Endothelial cell of umbilical vein (primary cell): ENCODE measurements at regions not wholly inside any gene's neighbourhood (a gene's known extent, or its start where the extent isn't known, plus 50 kb on each side); places are given as distances from the start of the nearest gene placed in this dataset.

Source experiments
- FOS ChIP-seq: IDR thresholded peaks from 2 replicates; pipeline ENCODE4 v1.6.1; 2011; ENCODE audit warnings: mild to moderate bottlenecking, low read length, moderate library complexity, borderline replicate concordance; ENCODE audit not compliant: insufficient read depth
- MYC ChIP-seq: IDR thresholded peaks from one replicate; pipeline ENCODE4 v1.6.1; 2011; ENCODE audit warnings: mild to moderate bottlenecking, low read depth, low read length
- POLR2A ChIP-seq: IDR thresholded peaks from 2 replicates; pipeline ENCODE4 v1.6.1; 2012; ENCODE audit warnings: low read depth, mild to moderate bottlenecking, control low read depth, low read length
- POLR2AphosphoS5 ChIP-seq: IDR thresholded peaks from 2 replicates; pipeline ENCODE4 v1.6.1; 2012; ENCODE audit warnings: low read depth, mild to moderate bottlenecking, control low read depth, low read length, moderate library complexity; ENCODE audit not compliant: insufficient read depth
- TF ChIP-seq, protein P1 (sequence below), 2 donors: IDR thresholded peaks; 1 replicate in 1 of 2; 2 replicates in 1 of 2; pipeline ENCODE4 v1.5.1; 2011; ENCODE audit warnings: low read length in 2 of 2, mild to moderate bottlenecking in 2 of 2, moderate library complexity in 2 of 2, control low read depth in 1 of 2, inconsistent platforms in 1 of 2, low read depth in 1 of 2; ENCODE audit not compliant: insufficient read depth in 1 of 2; ENCODE audit errors: extremely low read depth in 1 of 2

- TF ChIP-seq, protein P1, sequence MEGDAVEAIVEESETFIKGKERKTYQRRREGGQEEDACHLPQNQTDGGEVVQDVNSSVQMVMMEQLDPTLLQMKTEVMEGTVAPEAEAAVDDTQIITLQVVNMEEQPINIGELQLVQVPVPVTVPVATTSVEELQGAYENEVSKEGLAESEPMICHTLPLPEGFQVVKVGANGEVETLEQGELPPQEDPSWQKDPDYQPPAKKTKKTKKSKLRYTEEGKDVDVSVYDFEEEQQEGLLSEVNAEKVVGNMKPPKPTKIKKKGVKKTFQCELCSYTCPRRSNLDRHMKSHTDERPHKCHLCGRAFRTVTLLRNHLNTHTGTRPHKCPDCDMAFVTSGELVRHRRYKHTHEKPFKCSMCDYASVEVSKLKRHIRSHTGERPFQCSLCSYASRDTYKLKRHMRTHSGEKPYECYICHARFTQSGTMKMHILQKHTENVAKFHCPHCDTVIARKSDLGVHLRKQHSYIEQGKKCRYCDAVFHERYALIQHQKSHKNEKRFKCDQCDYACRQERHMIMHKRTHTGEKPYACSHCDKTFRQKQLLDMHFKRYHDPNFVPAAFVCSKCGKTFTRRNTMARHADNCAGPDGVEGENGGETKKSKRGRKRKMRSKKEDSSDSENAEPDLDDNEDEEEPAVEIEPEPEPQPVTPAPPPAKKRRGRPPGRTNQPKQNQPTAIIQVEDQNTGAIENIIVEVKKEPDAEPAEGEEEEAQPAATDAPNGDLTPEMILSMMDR (IDR thresholded peaks at IDR 0.05; ENCODE audit: extremely low read depth in 1 of 2, insufficient read depth in 1 of 2, low read depth in 1 of 2, low read length in 2 of 2): no peak
- TF ChIP-seq POLR2AphosphoS5 (no peak), POLR2A (no peak), FOS (no peak), MYC (no peak)
Observed at GRCh38 chr14:47790477-47790876, 115.1 kb upstream of the MDGA2 start.
